Caco-2 (cell line): ENCODE measurements at regions not wholly inside any gene's neighbourhood (a gene's known extent, or its start where the extent isn't known, plus 50 kb on each side); places are given as distances from the start of the nearest gene placed in this dataset.

Source experiments
- BruUV-seq: library from RNA; stranded (reverse); fragments of 400-500 nt; replicated peaks from 2 replicates; lab custom pipeline; 2021; lab: Mats Ljungman, UMichigan
- CTCF ChIA-PET: fragments of 300-600 bp; sonication (Branson Sonifier 250); formaldehyde crosslinking; loops from one replicate; lab custom pipeline; 2022; ENCODE audit warnings: antibody characterized with exemption; lab: Charles Lee
- POLR2A ChIA-PET: fragments of 300-600 bp; sonication (Branson Sonifier 250); formaldehyde crosslinking; loops from one replicate; lab custom pipeline; 2022; ENCODE audit warnings: antibody characterized with exemption; lab: Charles Lee
- DNase-seq, 2 experiments: peaks; one replicate each; pipeline versions ENCODE4 v3.0.0 to v3.0.0-alpha.2; 2020 to 2022
- H3K27me3 ChIP-seq: replicated peaks from 2 replicates; pipeline ENCODE4 v1.6.0; 2011; ENCODE audit warnings: low read length; ENCODE audit not compliant: control insufficient read depth, insufficient read depth
- H3K36me3 ChIP-seq: 2 replicates; pipeline ENCODE4 v1.5.1; 2011; ENCODE audit warnings: low read length; ENCODE audit not compliant: control insufficient read depth, insufficient read depth
- H3K4me1 ChIP-seq: fragments of 250-450 bp; sonication (Bioruptor Pico); 2 replicates; pipeline ENCODE4 v1.5.1; 2020; ENCODE audit warnings: mild to moderate bottlenecking
- H3K4me3 ChIP-seq: 2 replicates; pipeline ENCODE4 v1.5.1; 2011; ENCODE audit warnings: low read depth, mild to moderate bottlenecking, control low read depth, low read length
- H3K9me3 ChIP-seq: fragments of 250-450 bp; sonication (Bioruptor Pico); 2 replicates; pipeline ENCODE4 v1.5.1; 2020; ENCODE audit warnings: mild to moderate bottlenecking, moderate library complexity
- H3K27ac Mint-ChIP-seq: one replicate; pipeline ENCODE4 v1.8.0; 2022; ENCODE audit warnings: mixed read lengths; ENCODE audit not compliant: unreplicated experiment
- H3K27me3 Mint-ChIP-seq: one replicate; pipeline ENCODE4 v1.8.0; 2022; ENCODE audit warnings: mixed read lengths; ENCODE audit not compliant: insufficient read depth, unreplicated experiment
- H3K36me3 Mint-ChIP-seq: one replicate; pipeline ENCODE4 v1.8.0; 2022; ENCODE audit warnings: mild to moderate bottlenecking, mixed read lengths; ENCODE audit not compliant: insufficient read depth, unreplicated experiment
- H3K4me1 Mint-ChIP-seq: one replicate; pipeline ENCODE4 v1.8.0; 2022; ENCODE audit warnings: low read depth, mixed read lengths; ENCODE audit not compliant: unreplicated experiment
- H3K4me3 Mint-ChIP-seq: one replicate; pipeline ENCODE4 v1.8.0; 2022; ENCODE audit warnings: mild to moderate bottlenecking, moderate library complexity, mixed read lengths; ENCODE audit not compliant: unreplicated experiment
- H3K9me3 Mint-ChIP-seq: one replicate; pipeline ENCODE4 v1.8.0; 2022; ENCODE audit warnings: mixed read lengths; ENCODE audit not compliant: unreplicated experiment
- CTCF ChIP-seq, 2 experiments: fragments of 200-600 bp in 1 of 2; IDR thresholded peaks; 1 replicate in 1 of 2; 2 replicates in 1 of 2; pipeline versions ENCODE4 v1.5.1 to v1.8.0; 2011 to 2022; ENCODE audit warnings: antibody characterized with exemption in 1 of 2, control low read depth in 1 of 2, inconsistent platforms in 1 of 2, low read depth in 1 of 2, low read length in 1 of 2, mild to moderate bottlenecking in 1 of 2, moderate library complexity in 1 of 2; ENCODE audit not compliant: insufficient read depth in 1 of 2, severe bottlenecking in 1 of 2, unreplicated experiment in 1 of 2
- intact Hi-C: fragments of 100-400 bp; cut with micrococcal nuclease; formaldehyde crosslinking; loops from one replicate; pipeline ENCODE4 v1.10.0; 2022; ENCODE audit not compliant: unreplicated experiment

- H3K27me3 ChIP-seq = no peaks in the 10 kb centered on the region
- no peak overlapping the region for H3K4me3 ChIP-seq
- no peak for TF ChIP-seq CTCF (IDR thresholded peaks at IDR 0.05; ENCODE audit: insufficient read depth in 1 of 2, low read depth in 1 of 2, low read length in 1 of 2, severe bottlenecking in 1 of 2, unreplicated experiment in 1 of 2)
- H3K4me1 ChIP-seq = 0 out of 2 replicates have a peak, but pooled peaks cover 3% of the 10 kb centered on the region
- no TSS peak for BruUV-seq
- POLR2A ChIA-PET = no interaction called here
- Mint-ChIP-seq H3K4me3 (no peak overlapping the region), H3K9me3 (peaks cover 10% of the 10 kb centered on the region), H3K4me1 (peaks cover 12% of the 10 kb centered on the region), H3K27me3 (no peaks in the 10 kb centered on the region), H3K36me3 (no peaks in the 10 kb centered on the region), H3K27ac (no peak overlapping the region)
- no peaks in the 10 kb centered on the region for H3K9me3 ChIP-seq
- no peak for DNase-seq
- CTCF ChIA-PET = no interaction called here
- no peaks in the 10 kb centered on the region for H3K36me3 ChIP-seq
- intact Hi-C loops = no loop called here
Measured at GRCh38 chr13:103694033-103694432, 627.8 kb upstream of the SLC10A2 start.

GRCh38 chr13:103692442-103692841, 626.2 kb upstream of the SLC10A2 start:
- no peaks in the 10 kb centered on the region for H3K36me3 Mint-ChIP-seq
- no peak overlapping the region for H3K27ac Mint-ChIP-seq
- no peak for TF ChIP-seq CTCF (IDR thresholded peaks at IDR 0.05; ENCODE audit: insufficient read depth in 1 of 2, low read depth in 1 of 2, low read length in 1 of 2, severe bottlenecking in 1 of 2, unreplicated experiment in 1 of 2)
- no peaks in the 10 kb centered on the region for H3K27me3 Mint-ChIP-seq
- ChIA-PET CTCF (no interaction called here), POLR2A (no interaction called here)
- no TSS peak for BruUV-seq
- no peaks in the 10 kb centered on the region for H3K4me1 Mint-ChIP-seq
- intact Hi-C loops = no loop called here
- H3K9me3 Mint-ChIP-seq = no peaks in the 10 kb centered on the region
- no peak overlapping the region for H3K4me3 ChIP-seq
- no peak overlapping the region for H3K4me3 Mint-ChIP-seq
- no peaks in the 10 kb centered on the region for H3K9me3 ChIP-seq
- H3K36me3 ChIP-seq = no peaks in the 10 kb centered on the region
- DNase-seq = no peak
- H3K27me3 ChIP-seq = no peaks in the 10 kb centered on the region
- H3K4me1 ChIP-seq = no peaks in the 10 kb centered on the region

DNA sequence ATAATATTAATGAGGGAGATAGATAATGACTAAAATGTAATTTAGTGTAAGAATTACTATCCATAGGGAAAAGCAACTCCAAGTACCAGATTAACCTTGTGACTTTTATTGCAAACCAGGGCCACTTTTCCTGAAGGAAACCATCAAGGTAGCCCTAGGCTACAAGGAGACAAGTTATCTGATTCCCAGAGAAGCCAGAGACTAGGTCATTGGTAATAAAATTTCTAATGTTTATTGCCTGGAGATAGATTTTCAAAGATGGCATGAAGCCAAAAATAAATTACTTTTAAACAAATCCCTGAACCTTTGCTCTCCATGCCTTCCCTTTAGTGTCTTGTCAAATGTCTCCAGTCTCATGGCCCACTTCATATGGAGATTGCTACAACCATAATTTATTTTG, 610.1 kb upstream of the SLC10A2 start:
- no peak overlapping the region for H3K27ac Mint-ChIP-seq
- DNase-seq = no peak
- no peaks in the 10 kb centered on the region for H3K9me3 ChIP-seq
- H3K4me1 Mint-ChIP-seq = no peaks in the 10 kb centered on the region
- no peaks in the 10 kb centered on the region for H3K36me3 Mint-ChIP-seq
- H3K4me3 ChIP-seq = no peak overlapping the region
- H3K36me3 ChIP-seq = no peaks in the 10 kb centered on the region
- H3K4me1 ChIP-seq = no peaks in the 10 kb centered on the region
- intact Hi-C loops = no loop called here
- H3K27me3 ChIP-seq = no peaks in the 10 kb centered on the region
- H3K27me3 Mint-ChIP-seq = peaks cover 3% of the 10 kb centered on the region
- ChIA-PET POLR2A (no interaction called here), CTCF (no interaction called here)
- H3K9me3 Mint-ChIP-seq = no peaks in the 10 kb centered on the region
- no peak for TF ChIP-seq CTCF (IDR thresholded peaks at IDR 0.05; ENCODE audit: insufficient read depth in 1 of 2, low read depth in 1 of 2, low read length in 1 of 2, severe bottlenecking in 1 of 2, unreplicated experiment in 1 of 2)
- no TSS peak for BruUV-seq
- H3K4me3 Mint-ChIP-seq = no peak overlapping the region
